Testis (tissue), 2 donors: ENCODE measurements at regions not wholly inside any gene's neighbourhood (a gene's known extent, or its start where the extent isn't known, plus 50 kb on each side); places are given as distances from the start of the nearest gene placed in this dataset.
A peak's percentile ranks its signal among the peaks of the same experiment; 100 is the strongest.

Experiments used
- DNase-seq: peaks from one replicate; pipeline ENCODE4 v3.0.0-alpha.2; 2019
- H3K27ac ChIP-seq, 2 donors: fragments of 200-600 bp; sonication (generic); one replicate each; pipeline ENCODE4 v1.5.1; 2019
- H3K27me3 ChIP-seq: fragments of 200-600 bp; sonication (generic); one replicate; pipeline ENCODE4 v1.5.1; 2019
- H3K36me3 ChIP-seq: fragments of 200-600 bp; sonication (generic); one replicate; pipeline ENCODE4 v1.5.1; 2017; ENCODE audit warnings: low read depth; ENCODE audit errors: missing control alignments
- H3K4me1 ChIP-seq: fragments of 200-600 bp; sonication (generic); one replicate; pipeline ENCODE4 v1.5.1; 2019
- H3K4me3 ChIP-seq, 2 donors: fragments of 200-600 bp; sonication (generic); one replicate each; pipeline ENCODE4 v1.5.1; 2017 to 2019
- H3K9me3 ChIP-seq: fragments of 200-600 bp; sonication (generic); one replicate; pipeline ENCODE4 v1.5.1; 2017
- CTCF ChIP-seq, 3 experiments: fragments of 450-650 bp in 2 of 3; fragments of 200-600 bp in 1 of 3; sonication (generic) in 1 of 3; IDR thresholded peaks; one replicate each; pipeline ENCODE4 v1.5.1; 2016 to 2019; ENCODE audit warnings: antibody characterized with exemption in 3 of 3, mild to moderate bottlenecking in 2 of 3, moderate library complexity in 1 of 3
- POLR2A ChIP-seq: fragments of 450-650 bp; IDR thresholded peaks from one replicate; pipeline ENCODE4 v1.6.1; 2017; ENCODE audit warnings: antibody characterized with exemption, mild to moderate bottlenecking, moderate library complexity
- WGBS, 2 donors: methylation state at CpG; one replicate each; pipeline ENCODE4 v1.1.5; 2018; 5-methylcytosine and 5-hydroxymethylcytosine counted together
- intact Hi-C: fragments of 100-400 bp; cut with DNase I; formaldehyde crosslinking; loops from one replicate; pipeline ENCODE4 v1.15.1; 2023; ENCODE audit warnings: low total_unique reads

DNA sequence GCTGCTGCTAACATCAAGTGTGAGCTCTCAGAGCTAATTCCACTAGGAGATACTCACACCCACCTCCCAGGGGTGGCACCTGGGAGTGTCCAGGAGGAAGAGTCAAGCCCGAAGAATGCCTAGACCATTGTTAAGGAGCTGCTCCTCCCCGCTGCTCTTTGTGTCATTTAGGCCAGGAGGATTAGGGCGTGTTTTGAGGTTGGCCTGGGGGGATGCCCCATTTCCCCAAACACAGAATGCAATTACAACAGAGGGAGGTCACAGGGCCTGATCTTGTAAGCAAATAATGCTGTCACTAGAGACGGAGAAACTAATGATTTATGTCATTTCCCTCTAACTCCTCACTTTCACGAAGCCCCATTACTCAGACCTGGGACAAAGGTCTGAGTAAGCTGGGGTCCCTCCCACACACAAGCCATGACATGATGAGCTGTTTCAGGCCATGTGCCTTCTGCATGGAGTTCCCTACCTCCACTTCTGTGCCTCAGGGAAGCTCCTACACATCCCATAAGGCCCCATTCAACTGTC lies 312.5 kb downstream of the ACTL7B start:
- Histone ChIP-seq H3K4me3 (no peak overlapping the region), H3K27ac (no peak overlapping the region), H3K36me3 (no peaks in the 10 kb centered on the region), H3K9me3 (no peaks in the 10 kb centered on the region), H3K4me1 (peaks cover 13% of the 10 kb centered on the region), H3K27me3 (no peaks in the 10 kb centered on the region)
- DNase-seq: no peak
- WGBS, 2 donors: 61 to 77% methylated on average over 5 of the region's 5 CpGs
- intact Hi-C loops: no loop called here
- TF ChIP-seq CTCF (IDR thresholded peaks at IDR 0.05) (no peak), POLR2A (no peak)

DNA sequence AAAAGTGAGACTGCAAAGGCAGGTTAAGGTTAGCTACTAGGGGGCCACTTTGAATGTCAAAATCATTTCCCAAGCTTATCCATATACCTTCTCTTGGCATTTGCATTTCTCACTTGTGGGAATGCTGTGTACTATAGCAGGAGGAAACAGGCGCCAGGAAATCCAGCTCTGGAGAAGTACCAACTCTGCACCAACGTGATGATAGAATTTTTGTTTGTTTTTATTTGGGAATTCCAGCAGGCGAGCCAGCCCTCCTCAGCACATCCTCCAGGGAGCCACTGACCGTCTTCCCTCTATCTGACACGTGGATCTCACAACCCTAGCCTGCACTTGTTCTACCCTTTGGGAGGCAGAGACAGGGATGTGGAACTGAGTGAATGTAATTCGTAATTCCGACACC lies 318.0 kb downstream of the ACTL7B start:
- H3K4me1 ChIP-seq: no peaks in the 10 kb centered on the region
- H3K27ac ChIP-seq: no peak overlapping the region
- DNase-seq: no peak
- no peaks in the 10 kb centered on the region for H3K36me3 ChIP-seq
- no peaks in the 10 kb centered on the region for H3K9me3 ChIP-seq
- H3K4me3 ChIP-seq: no peak overlapping the region
- no peaks in the 10 kb centered on the region for H3K27me3 ChIP-seq
- intact Hi-C loops: no loop called here
- WGBS, 2 donors: 47 to 69% methylated on average over 7 of the region's 7 CpGs
- TF ChIP-seq POLR2A (no peak), CTCF (IDR thresholded peaks at IDR 0.05) (no peak)

- H3K4me1 ChIP-seq: no peaks in the 10 kb centered on the region
- H3K9me3 ChIP-seq: no peaks in the 10 kb centered on the region
- WGBS, 2 donors: 79 to 95% methylated on average over 2 of the region's 2 CpGs
- TF ChIP-seq CTCF (IDR thresholded peaks at IDR 0.05): no peak
- no peak for TF ChIP-seq POLR2A
- H3K27ac ChIP-seq: no peak overlapping the region
- no peak overlapping the region for H3K4me3 ChIP-seq
- intact Hi-C loops: no loop called here
- no peaks in the 10 kb centered on the region for H3K27me3 ChIP-seq
- no peak for DNase-seq
- no peaks in the 10 kb centered on the region for H3K36me3 ChIP-seq
These were observed 318.8 kb downstream of the ACTL7B start for GRCh38 chr9:108536836-108537601.

- H3K27ac ChIP-seq: no peak overlapping the region
- no peaks in the 10 kb centered on the region for H3K27me3 ChIP-seq
- H3K9me3 ChIP-seq: no peaks in the 10 kb centered on the region
- H3K4me3 ChIP-seq: no peak overlapping the region
- WGBS, 2 donors: 85 to 88% methylated on average over 2 to 3 of the region's 3 CpGs
- TF ChIP-seq CTCF (IDR thresholded peaks at IDR 0.05) (peak in 2 of 3 experiments; percentile 28 to 33), POLR2A (no peak)
- H3K4me1 ChIP-seq: no peaks in the 10 kb centered on the region
- no peaks in the 10 kb centered on the region for H3K36me3 ChIP-seq
- no peak for DNase-seq
- intact Hi-C loops: no loop called here
These were observed 320.3 kb downstream of the ACTL7B start for GRCh38 chr9:108535526-108535925.

GRCh38 chr9:108534741-108535140 lies 321.0 kb downstream of the ACTL7B start:
- H3K4me3 ChIP-seq: no peak overlapping the region
- intact Hi-C loops: no loop called here
- H3K27me3 ChIP-seq: no peaks in the 10 kb centered on the region
- no peaks in the 10 kb centered on the region for H3K36me3 ChIP-seq
- no peaks in the 10 kb centered on the region for H3K4me1 ChIP-seq
- no peak for DNase-seq
- TF ChIP-seq POLR2A: no peak
- TF ChIP-seq CTCF (IDR thresholded peaks at IDR 0.05): no peak
- H3K27ac ChIP-seq: no peak overlapping the region
- 68 to 75% methylated on average over 2 of the region's 2 CpGs for WGBS, 2 donors
- H3K9me3 ChIP-seq: no peaks in the 10 kb centered on the region
